SJCRH30 (cell line): ENCODE measurements at regions not wholly inside any gene's neighbourhood (a gene's known extent, or its start where the extent isn't known, plus 50 kb on each side); places are given as distances from the start of the nearest gene placed in this dataset.

Source experiments
- DNase-seq, 2 experiments: peaks; one replicate each; pipeline ENCODE4 v3.0.0-alpha.2; 2015 to 2020
- H3K27ac ChIP-seq: fragments of 250-450 bp; sonication (Bioruptor Pico); 2 replicates; pipeline ENCODE4 v1.5.1; 2020; ENCODE audit warnings: mild to moderate bottlenecking, moderate library complexity
- H3K27me3 ChIP-seq: fragments of 250-450 bp; sonication (Bioruptor Pico); 2 replicates; pipeline ENCODE4 v1.5.1; 2020; ENCODE audit warnings: mild to moderate bottlenecking, moderate library complexity
- H3K36me3 ChIP-seq: fragments of 250-450 bp; sonication (Bioruptor Pico); 2 replicates; pipeline ENCODE4 v1.5.1; 2020; ENCODE audit warnings: mild to moderate bottlenecking, moderate library complexity
- H3K4me1 ChIP-seq: fragments of 250-450 bp; sonication (Bioruptor Pico); 2 replicates; pipeline ENCODE4 v1.5.1; 2020; ENCODE audit warnings: mild to moderate bottlenecking, moderate library complexity
- H3K4me3 ChIP-seq: fragments of 250-450 bp; sonication (Bioruptor Pico); 2 replicates; pipeline ENCODE4 v1.5.1; 2020; ENCODE audit warnings: mild to moderate bottlenecking, moderate library complexity
- H3K9me3 ChIP-seq: fragments of 250-450 bp; sonication (Bioruptor Pico); replicated peaks from 2 replicates; pipeline ENCODE4 v1.5.1; 2020; ENCODE audit warnings: mild to moderate bottlenecking, moderate library complexity

GRCh38 chr5:71982717-71983395 is 124.4 kb upstream of the MAP1B start:
- Histone ChIP-seq H3K27ac (no peak overlapping the region), H3K27me3 (no peaks in the 10 kb centered on the region), H3K36me3 (no peaks in the 10 kb centered on the region), H3K4me3 (no peak overlapping the region), H3K4me1 (no peaks in the 10 kb centered on the region), H3K9me3 (no peaks in the 10 kb centered on the region)
- DNase-seq, result no peak

GRCh38 chr5:71986101-71986500 is 121.2 kb upstream of the MAP1B start:
- Histone ChIP-seq H3K27me3 (no peaks in the 10 kb centered on the region), H3K4me3 (no peak overlapping the region), H3K36me3 (no peaks in the 10 kb centered on the region), H3K9me3 (no peaks in the 10 kb centered on the region), H3K4me1 (no peaks in the 10 kb centered on the region), H3K27ac (no peak overlapping the region)
- DNase-seq, result no peak

GRCh38 chr5:71988808-71989207 is 118.5 kb upstream of the MAP1B start:
- no peak overlapping the region for H3K27ac ChIP-seq
- no peaks in the 10 kb centered on the region for H3K27me3 ChIP-seq
- H3K4me1 ChIP-seq, result no peaks in the 10 kb centered on the region
- H3K4me3 ChIP-seq, result no peak overlapping the region
- no peaks in the 10 kb centered on the region for H3K9me3 ChIP-seq
- DNase-seq, result no peak
- no peaks in the 10 kb centered on the region for H3K36me3 ChIP-seq

GRCh38 chr5:71993600-71993999 is 113.7 kb upstream of the MAP1B start:
- H3K4me1 ChIP-seq, result no peaks in the 10 kb centered on the region
- H3K27ac ChIP-seq, result no peak overlapping the region
- H3K4me3 ChIP-seq, result no peak overlapping the region
- H3K27me3 ChIP-seq, result no peaks in the 10 kb centered on the region
- H3K9me3 ChIP-seq, result no peaks in the 10 kb centered on the region
- no peaks in the 10 kb centered on the region for H3K36me3 ChIP-seq
- DNase-seq, result no peak

GRCh38 chr5:71996789-71997188 is 110.5 kb upstream of the MAP1B start:
- Histone ChIP-seq H3K4me3 (no peak overlapping the region), H3K9me3 (no peaks in the 10 kb centered on the region), H3K36me3 (no peaks in the 10 kb centered on the region), H3K27ac (no peak overlapping the region), H3K4me1 (no peaks in the 10 kb centered on the region), H3K27me3 (no peaks in the 10 kb centered on the region)
- DNase-seq, result peak in 1 of 2 experiments; percentile 9

GRCh38 chr5:71998746-71999145 is 108.5 kb upstream of the MAP1B start:
- Histone ChIP-seq H3K36me3 (no peaks in the 10 kb centered on the region), H3K4me1 (no peaks in the 10 kb centered on the region), H3K9me3 (no peaks in the 10 kb centered on the region), H3K27me3 (no peaks in the 10 kb centered on the region), H3K27ac (no peak overlapping the region), H3K4me3 (no peak overlapping the region)
- DNase-seq, result no peak

- Histone ChIP-seq H3K27me3 (no peaks in the 10 kb centered on the region), H3K36me3 (no peaks in the 10 kb centered on the region), H3K27ac (no peak overlapping the region), H3K4me3 (no peak overlapping the region), H3K4me1 (no peaks in the 10 kb centered on the region), H3K9me3 (no peaks in the 10 kb centered on the region)
- no peak for DNase-seq
Observed at GRCh38 chr5:72000707-72001106, 106.6 kb upstream of the MAP1B start.

GRCh38 chr5:72005671-72006070 is 101.6 kb upstream of the MAP1B start:
- Histone ChIP-seq H3K9me3 (no peaks in the 10 kb centered on the region), H3K4me3 (no peak overlapping the region), H3K36me3 (no peaks in the 10 kb centered on the region), H3K27ac (no peak overlapping the region), H3K27me3 (no peaks in the 10 kb centered on the region), H3K4me1 (no peaks in the 10 kb centered on the region)
- DNase-seq, result no peak

- no peak for DNase-seq
- Histone ChIP-seq H3K27ac (no peak overlapping the region), H3K4me3 (no peak overlapping the region), H3K9me3 (no peaks in the 10 kb centered on the region), H3K36me3 (no peaks in the 10 kb centered on the region), H3K4me1 (no peaks in the 10 kb centered on the region), H3K27me3 (no peaks in the 10 kb centered on the region)
Observed at GRCh38 chr5:72006361-72006760, 100.9 kb upstream of the MAP1B start.

- H3K36me3 ChIP-seq, result no peaks in the 10 kb centered on the region
- no peak overlapping the region for H3K27ac ChIP-seq
- no peaks in the 10 kb centered on the region for H3K9me3 ChIP-seq
- H3K4me3 ChIP-seq, result no peak overlapping the region
- H3K27me3 ChIP-seq, result no peaks in the 10 kb centered on the region
- H3K4me1 ChIP-seq, result no peaks in the 10 kb centered on the region
- DNase-seq, result no peak
Observed at GRCh38 chr5:72007336-72008111, 99.8 kb upstream of the MAP1B start.

- H3K9me3 ChIP-seq, result no peaks in the 10 kb centered on the region
- no peak overlapping the region for H3K27ac ChIP-seq
- no peaks in the 10 kb centered on the region for H3K4me1 ChIP-seq
- DNase-seq, result no peak
- H3K36me3 ChIP-seq, result no peaks in the 10 kb centered on the region
- H3K4me3 ChIP-seq, result no peak overlapping the region
- H3K27me3 ChIP-seq, result no peaks in the 10 kb centered on the region
Observed at GRCh38 chr5:72009280-72009679, 98.0 kb upstream of the MAP1B start.

GRCh38 chr5:72010430-72010829 is 96.8 kb upstream of the MAP1B start:
- Histone ChIP-seq H3K9me3 (no peaks in the 10 kb centered on the region), H3K36me3 (no peaks in the 10 kb centered on the region), H3K4me3 (no peak overlapping the region), H3K27me3 (no peaks in the 10 kb centered on the region), H3K27ac (no peak overlapping the region), H3K4me1 (peaks cover 6% of the 10 kb centered on the region; the same call in 1 of the 2 replicates)
- no peak for DNase-seq

- Histone ChIP-seq H3K27me3 (no peaks in the 10 kb centered on the region), H3K36me3 (no peaks in the 10 kb centered on the region), H3K4me3 (no peak overlapping the region), H3K9me3 (no peaks in the 10 kb centered on the region), H3K4me1 (peaks cover 6% of the 10 kb centered on the region; the same call in 1 of the 2 replicates), H3K27ac (no peak overlapping the region)
- DNase-seq, result no peak
Observed at GRCh38 chr5:72012906-72013305, 94.4 kb upstream of the MAP1B start.

- Histone ChIP-seq H3K4me1 (peaks cover 6% of the 10 kb centered on the region; the same call in 1 of the 2 replicates), H3K27me3 (no peaks in the 10 kb centered on the region), H3K36me3 (no peaks in the 10 kb centered on the region), H3K4me3 (no peak overlapping the region), H3K27ac (no peak overlapping the region), H3K9me3 (0 out of 2 replicates have a peak, but pooled peaks cover 4% of the 10 kb centered on the region)
- DNase-seq, result no peak
Observed at GRCh38 chr5:72013766-72014624, 93.3 kb upstream of the MAP1B start.

- peak overlapping the region; percentile 44 for H3K4me3 ChIP-seq
- 0 out of 2 replicates have a peak, but pooled peaks cover 4% of the 10 kb centered on the region for H3K9me3 ChIP-seq
- H3K27ac ChIP-seq, result no peak overlapping the region
- H3K36me3 ChIP-seq, result no peaks in the 10 kb centered on the region
- H3K27me3 ChIP-seq, result no peaks in the 10 kb centered on the region
- peak; percentile 78 to 86 for DNase-seq
- peaks cover 6% of the 10 kb centered on the region; the same call in 1 of the 2 replicates for H3K4me1 ChIP-seq
Observed at GRCh38 chr5:72015103-72015548, 92.1 kb upstream of the MAP1B start.
